Nephron progenitor cell (in vitro differentiated cells): ENCODE measurements at regions not wholly inside any gene's neighbourhood (a gene's known extent, or its start where the extent isn't known, plus 50 kb on each side); places are given as distances from the start of the nearest gene placed in this dataset.
A peak's percentile ranks its signal among the peaks of the same experiment; 100 is the strongest.

Experiments used
- DNase-seq: peaks from one replicate; pipeline ENCODE4 v3.0.0; 2021
- H3K27ac Mint-ChIP-seq: 2 replicates; pipeline ENCODE4 v1.8.0; 2021; ENCODE audit warnings: mild to moderate bottlenecking, moderate library complexity, mixed read lengths
- H3K27me3 Mint-ChIP-seq: 2 replicates; pipeline ENCODE4 v1.8.0; 2021; ENCODE audit warnings: mild to moderate bottlenecking, low read depth, mixed read lengths; ENCODE audit not compliant: poor library complexity
- H3K36me3 Mint-ChIP-seq: 2 replicates; pipeline ENCODE4 v1.8.0; 2021; ENCODE audit warnings: low read depth, mixed read lengths
- H3K4me1 Mint-ChIP-seq: 2 replicates; pipeline ENCODE4 v1.8.0; 2021; ENCODE audit warnings: mixed read lengths
- H3K4me3 Mint-ChIP-seq: 2 replicates; pipeline ENCODE4 v1.8.0; 2021; ENCODE audit warnings: mild to moderate bottlenecking, moderate library complexity, mixed read lengths
- H3K9me3 Mint-ChIP-seq: 2 replicates; pipeline ENCODE4 v1.8.0; 2021; ENCODE audit warnings: mild to moderate bottlenecking, moderate library complexity, mixed read lengths
- TF ChIP-seq, protein P1 (sequence below): fragments of 200-600 bp; sonication (generic); IDR thresholded peaks from 2 replicates; pipeline ENCODE4 v1.5.0; 2021; ENCODE audit warnings: antibody characterized with exemption

DNA sequence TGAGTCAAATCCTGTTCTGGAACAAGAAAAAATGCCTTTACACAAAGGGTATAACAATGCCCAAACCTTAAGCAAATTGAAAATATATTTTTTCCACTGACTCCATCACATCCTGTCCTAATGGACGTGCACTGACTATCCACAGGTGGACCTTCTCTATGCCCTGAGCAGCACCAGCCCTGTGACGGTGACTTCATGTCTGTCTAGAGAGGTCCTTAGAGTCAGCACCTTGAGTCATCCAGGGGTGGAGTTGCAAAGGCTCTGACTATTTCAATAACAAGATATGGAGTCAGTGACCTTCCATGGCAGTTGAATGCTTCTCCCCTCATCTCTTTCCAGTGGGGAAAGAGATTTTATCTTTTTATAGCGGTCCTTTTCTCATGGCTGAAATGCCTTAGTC is 78.0 kb downstream of the YIPF5 start:
- Mint-ChIP-seq H3K4me3 (no peak overlapping the region), H3K27me3 (peaks cover 4% of the 10 kb centered on the region), H3K27ac (no peak overlapping the region), H3K36me3 (peaks cover 17% of the 10 kb centered on the region), H3K9me3 (peaks cover 25% of the 10 kb centered on the region), H3K4me1 (peaks cover 48% of the 10 kb centered on the region)
- TF ChIP-seq, protein P1, sequence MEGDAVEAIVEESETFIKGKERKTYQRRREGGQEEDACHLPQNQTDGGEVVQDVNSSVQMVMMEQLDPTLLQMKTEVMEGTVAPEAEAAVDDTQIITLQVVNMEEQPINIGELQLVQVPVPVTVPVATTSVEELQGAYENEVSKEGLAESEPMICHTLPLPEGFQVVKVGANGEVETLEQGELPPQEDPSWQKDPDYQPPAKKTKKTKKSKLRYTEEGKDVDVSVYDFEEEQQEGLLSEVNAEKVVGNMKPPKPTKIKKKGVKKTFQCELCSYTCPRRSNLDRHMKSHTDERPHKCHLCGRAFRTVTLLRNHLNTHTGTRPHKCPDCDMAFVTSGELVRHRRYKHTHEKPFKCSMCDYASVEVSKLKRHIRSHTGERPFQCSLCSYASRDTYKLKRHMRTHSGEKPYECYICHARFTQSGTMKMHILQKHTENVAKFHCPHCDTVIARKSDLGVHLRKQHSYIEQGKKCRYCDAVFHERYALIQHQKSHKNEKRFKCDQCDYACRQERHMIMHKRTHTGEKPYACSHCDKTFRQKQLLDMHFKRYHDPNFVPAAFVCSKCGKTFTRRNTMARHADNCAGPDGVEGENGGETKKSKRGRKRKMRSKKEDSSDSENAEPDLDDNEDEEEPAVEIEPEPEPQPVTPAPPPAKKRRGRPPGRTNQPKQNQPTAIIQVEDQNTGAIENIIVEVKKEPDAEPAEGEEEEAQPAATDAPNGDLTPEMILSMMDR = no peak
- no peak for DNase-seq

DNA sequence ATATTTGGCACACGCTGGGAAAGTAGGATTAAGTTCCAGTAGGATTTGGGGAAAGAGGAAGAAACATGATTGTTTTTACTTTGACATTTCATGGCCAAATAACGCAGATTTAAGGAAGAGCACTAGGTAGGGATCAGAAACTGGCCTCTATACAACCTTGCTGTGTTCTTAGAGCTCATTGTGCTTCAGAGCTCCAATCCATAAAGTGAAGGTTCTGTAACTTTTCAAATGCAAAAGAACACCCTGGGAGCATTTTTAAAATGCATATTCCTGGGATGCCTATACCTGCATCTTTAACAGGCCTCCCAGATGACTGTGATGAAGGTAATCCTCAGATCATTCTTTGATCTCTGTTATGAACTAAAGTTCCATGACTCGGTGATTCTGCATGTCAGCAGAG is 77.1 kb downstream of the YIPF5 start:
- Mint-ChIP-seq H3K27ac (peak overlapping the region; percentile 3), H3K36me3 (peaks cover 17% of the 10 kb centered on the region), H3K27me3 (peaks cover 4% of the 10 kb centered on the region), H3K9me3 (peaks cover 25% of the 10 kb centered on the region), H3K4me1 (peaks cover 46% of the 10 kb centered on the region), H3K4me3 (no peak overlapping the region)
- no peak for DNase-seq
- TF ChIP-seq, protein P1 = no peak

DNA sequence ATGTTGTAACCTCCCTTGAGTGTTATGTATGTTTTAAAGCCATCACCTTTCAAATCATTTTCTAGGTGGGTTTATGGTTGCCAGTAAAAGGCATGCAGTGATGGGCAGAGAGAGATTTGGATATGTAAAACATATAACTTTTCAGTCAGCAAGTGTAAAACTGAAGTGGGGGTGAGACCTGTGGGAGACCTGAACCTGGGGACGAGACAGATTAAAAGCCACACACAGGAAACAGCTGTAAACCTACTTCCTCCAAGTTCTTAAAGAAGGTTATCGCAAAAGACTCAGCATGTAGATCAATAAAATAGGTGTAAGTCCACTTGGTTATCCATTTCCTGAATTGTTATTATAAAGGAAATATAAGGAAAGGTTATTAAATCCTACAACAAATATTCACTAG is 76.6 kb downstream of the YIPF5 start:
- H3K27me3 Mint-ChIP-seq = peaks cover 4% of the 10 kb centered on the region
- H3K9me3 Mint-ChIP-seq = peaks cover 25% of the 10 kb centered on the region
- H3K36me3 Mint-ChIP-seq = peaks cover 17% of the 10 kb centered on the region
- TF ChIP-seq, protein P1 = no peak
- H3K4me1 Mint-ChIP-seq = peaks cover 41% of the 10 kb centered on the region
- H3K4me3 Mint-ChIP-seq = no peak overlapping the region
- no peak for DNase-seq
- no peak overlapping the region for H3K27ac Mint-ChIP-seq

DNA sequence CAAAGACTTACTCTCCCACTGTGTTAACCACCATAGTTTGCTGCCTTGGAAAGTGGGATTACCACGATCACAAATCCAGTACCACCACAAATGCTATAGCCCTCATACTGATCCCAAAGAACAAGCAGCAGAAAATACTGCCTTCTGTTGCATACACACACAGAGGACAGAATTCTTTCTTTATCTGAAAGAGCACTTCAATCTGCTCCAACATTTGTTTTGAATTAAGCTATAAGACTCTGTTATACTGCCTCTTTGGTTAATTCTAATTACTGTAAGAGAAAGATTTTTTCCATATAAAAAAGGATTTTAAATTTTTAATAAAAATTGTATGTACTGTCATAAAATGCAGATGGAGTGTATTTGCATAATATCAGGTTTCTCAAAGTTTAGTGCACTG is 69.8 kb downstream of the YIPF5 start:
- Mint-ChIP-seq H3K4me1 (no peaks in the 10 kb centered on the region), H3K27me3 (no peaks in the 10 kb centered on the region), H3K36me3 (peaks cover 1% of the 10 kb centered on the region), H3K4me3 (no peak overlapping the region), H3K27ac (no peak overlapping the region), H3K9me3 (peaks cover 10% of the 10 kb centered on the region)
- DNase-seq = no peak
- TF ChIP-seq, protein P1 = no peak

DNA sequence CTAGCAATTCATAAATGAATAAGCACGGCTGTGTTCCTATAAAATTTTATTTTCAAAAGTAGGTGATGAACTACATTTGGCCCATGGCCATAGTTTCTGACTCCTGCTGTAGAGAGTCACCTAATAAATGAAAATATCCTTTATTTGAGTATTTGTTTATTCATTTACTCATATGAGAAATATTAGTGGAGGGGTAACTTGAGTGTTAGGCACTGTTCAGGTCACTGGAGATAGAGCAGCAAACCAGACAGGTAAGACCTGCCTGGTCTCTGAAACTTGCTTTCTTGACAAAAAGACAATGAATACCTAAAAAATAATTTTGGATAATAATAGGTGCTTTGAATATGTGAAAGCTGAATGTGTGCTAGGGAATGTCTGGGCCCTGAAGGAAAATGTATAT is 68.8 kb downstream of the YIPF5 start:
- no peak overlapping the region for H3K4me3 Mint-ChIP-seq
- no peak overlapping the region for H3K27ac Mint-ChIP-seq
- H3K4me1 Mint-ChIP-seq = no peaks in the 10 kb centered on the region
- DNase-seq = no peak
- H3K27me3 Mint-ChIP-seq = no peaks in the 10 kb centered on the region
- TF ChIP-seq, protein P1 = no peak
- no peaks in the 10 kb centered on the region for H3K36me3 Mint-ChIP-seq
- peaks cover 4% of the 10 kb centered on the region for H3K9me3 Mint-ChIP-seq

DNA sequence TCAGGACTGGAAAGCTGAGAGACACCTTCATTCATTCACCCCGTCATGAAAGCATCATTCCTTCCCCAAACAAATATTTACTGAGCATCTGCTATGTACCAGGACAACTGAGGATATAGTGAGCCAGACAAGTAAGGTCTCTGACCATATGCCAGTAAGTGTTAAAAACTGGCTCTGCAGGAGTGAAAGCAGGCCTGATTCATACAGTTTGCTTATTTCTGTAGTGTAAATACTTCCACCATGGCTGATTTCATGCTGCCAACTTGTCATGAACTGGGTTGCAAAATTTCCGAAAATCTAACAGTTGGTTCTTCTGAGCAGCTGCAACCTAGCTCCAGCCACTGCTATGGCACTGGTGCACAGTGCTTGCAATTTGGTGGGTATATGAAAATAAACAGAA is 68.1 kb downstream of the YIPF5 start:
- TF ChIP-seq, protein P1 = no peak
- Mint-ChIP-seq H3K27me3 (no peaks in the 10 kb centered on the region), H3K9me3 (no peaks in the 10 kb centered on the region), H3K27ac (no peak overlapping the region), H3K36me3 (no peaks in the 10 kb centered on the region), H3K4me1 (no peaks in the 10 kb centered on the region), H3K4me3 (no peak overlapping the region)
- DNase-seq = no peak
